Psoas muscle (tissue), 7 donors: ENCODE measurements at regions not wholly inside any gene's neighbourhood (a gene's known extent, or its start where the extent isn't known, plus 50 kb on each side); places are given as distances from the start of the nearest gene placed in this dataset.

Source experiments
- ATAC-seq, 4 donors: fragments of 200-7000 bp; cut with Tn5 transposase; one replicate each; pipeline ENCODE4 v1.9.1; 2020; ENCODE audit warnings: moderate library complexity in 3 of 4, mild to moderate bottlenecking in 2 of 4
- DNase-seq, 2 donors: peaks; one replicate each; pipeline ENCODE4 v3.0.0-alpha.2; 2020
- H3K27ac ChIP-seq: fragments of 200-600 bp; one replicate; pipeline ENCODE4 v1.8.0; 2022
- H3K27me3 ChIP-seq, 3 donors: fragments of 200-600 bp in 1 of 3; one replicate each; pipeline versions ENCODE4 v1.6.1 to v1.8.0; 2013 to 2022; ENCODE audit warnings: low read length in 2 of 3, mild to moderate bottlenecking in 2 of 3, moderate library complexity in 1 of 3; ENCODE audit not compliant: insufficient read depth in 3 of 3
- H3K36me3 ChIP-seq, 2 donors: fragments of 200-600 bp in 1 of 2; one replicate each; pipeline versions ENCODE4 v1.6.1 to v1.8.0; 2013 to 2022; ENCODE audit warnings: low read depth in 1 of 2, mild to moderate bottlenecking in 1 of 2, moderate library complexity in 1 of 2; ENCODE audit not compliant: insufficient read depth in 1 of 2
- H3K4me1 ChIP-seq: fragments of 200-600 bp; one replicate; pipeline ENCODE4 v1.8.0; 2022
- H3K4me3 ChIP-seq: fragments of 200-600 bp; one replicate; pipeline ENCODE4 v1.8.0; 2022; ENCODE audit warnings: mild to moderate bottlenecking
- H3K9me3 ChIP-seq: fragments of 200-600 bp; one replicate; pipeline ENCODE4 v1.8.0; 2022
- WGBS, 3 donors: extraction: QIAGEN DNeasy Blood & Tissue Kit; methylation state at CpG; one replicate each; pipeline versions ENCODE4 v1.1.6 to v1.1.7; 2013; 5-methylcytosine and 5-hydroxymethylcytosine counted together
- intact Hi-C, 2 donors: fragments of 100-400 bp; cut with DNase I; formaldehyde crosslinking; loops; one replicate each; pipeline versions ENCODE4 v1.11.0 to v1.14.2; 2022
- TF ChIP-seq, protein P1 (sequence below): fragments of 200-600 bp; IDR thresholded peaks from one replicate; pipeline ENCODE4 v1.8.0; 2022; ENCODE audit warnings: antibody characterized with exemption
- donor health status: healthy with polysubstance abuse.
- donor health status: DM: no; HTN: no; CAD: no; lungs with moderate emphysema.
- donor health status: Bipolar disorder and iron deficiency.
- donor health status: healthy.
- donor health status: DM: yes; HTN: yes; CAD: no.
- donor health status: DM: no; HTN: no; CAD: no.
- donor health status: DM: yes; HTN: yes; CAD: no.

DNA sequence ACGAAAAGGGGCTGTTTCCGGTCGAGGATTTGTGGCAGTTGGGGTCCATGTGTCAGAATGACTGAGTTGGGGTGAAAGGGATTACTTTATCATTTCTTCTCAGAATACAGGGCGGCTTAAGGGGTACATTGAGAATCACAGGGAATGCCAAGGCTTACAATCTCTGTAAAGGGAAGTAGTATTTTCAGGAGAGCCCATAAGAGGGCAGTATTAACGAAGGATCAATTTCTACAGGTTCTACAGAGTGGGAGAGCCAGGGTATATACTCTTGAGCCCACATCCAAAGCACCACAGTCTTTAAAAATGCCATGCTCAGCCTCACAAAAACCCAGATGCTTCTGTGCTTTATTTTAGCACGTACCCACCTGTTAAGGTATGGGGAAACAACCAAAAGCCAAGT is 67.7 kb upstream of the ZXDA start:
- no peak for ATAC-seq
- DNase-seq: no peak
- Histone ChIP-seq H3K9me3 (no peaks in the 10 kb centered on the region), H3K27me3 (peaks cover 0 to 14% (median 0%) of the 10 kb centered on the region in 3 donors), H3K4me3 (no peak overlapping the region), H3K36me3 (no peaks in the 10 kb centered on the region), H3K27ac (no peak overlapping the region), H3K4me1 (no peaks in the 10 kb centered on the region)
- intact Hi-C loops: no loop called here
- TF ChIP-seq, protein P1, sequence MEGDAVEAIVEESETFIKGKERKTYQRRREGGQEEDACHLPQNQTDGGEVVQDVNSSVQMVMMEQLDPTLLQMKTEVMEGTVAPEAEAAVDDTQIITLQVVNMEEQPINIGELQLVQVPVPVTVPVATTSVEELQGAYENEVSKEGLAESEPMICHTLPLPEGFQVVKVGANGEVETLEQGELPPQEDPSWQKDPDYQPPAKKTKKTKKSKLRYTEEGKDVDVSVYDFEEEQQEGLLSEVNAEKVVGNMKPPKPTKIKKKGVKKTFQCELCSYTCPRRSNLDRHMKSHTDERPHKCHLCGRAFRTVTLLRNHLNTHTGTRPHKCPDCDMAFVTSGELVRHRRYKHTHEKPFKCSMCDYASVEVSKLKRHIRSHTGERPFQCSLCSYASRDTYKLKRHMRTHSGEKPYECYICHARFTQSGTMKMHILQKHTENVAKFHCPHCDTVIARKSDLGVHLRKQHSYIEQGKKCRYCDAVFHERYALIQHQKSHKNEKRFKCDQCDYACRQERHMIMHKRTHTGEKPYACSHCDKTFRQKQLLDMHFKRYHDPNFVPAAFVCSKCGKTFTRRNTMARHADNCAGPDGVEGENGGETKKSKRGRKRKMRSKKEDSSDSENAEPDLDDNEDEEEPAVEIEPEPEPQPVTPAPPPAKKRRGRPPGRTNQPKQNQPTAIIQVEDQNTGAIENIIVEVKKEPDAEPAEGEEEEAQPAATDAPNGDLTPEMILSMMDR: no peak
- WGBS, 3 donors: 40 to 57% (median 47%) methylated on average over 6 of the region's 6 CpGs

DNA sequence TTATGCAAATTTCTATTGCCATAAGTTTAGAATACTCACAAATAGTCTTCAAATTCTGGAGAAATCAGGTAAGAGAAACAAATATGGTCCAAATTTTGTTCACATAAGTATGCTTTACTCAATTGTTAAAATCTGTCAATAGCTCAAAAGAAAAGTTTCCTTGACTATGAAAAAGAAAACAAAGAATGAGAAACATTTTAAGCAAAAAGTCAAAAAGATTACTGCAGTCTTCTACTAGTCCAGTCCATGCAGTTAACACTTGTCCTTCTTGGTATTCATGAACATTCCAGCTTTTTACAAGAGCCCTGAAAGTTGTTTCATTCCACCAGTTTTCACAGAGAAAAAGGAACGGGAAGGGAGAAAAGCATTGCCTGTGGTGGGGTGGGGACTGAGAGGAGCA is 54.7 kb upstream of the ZXDA start:
- Histone ChIP-seq H3K27ac (no peak overlapping the region), H3K36me3 (no peaks in the 10 kb centered on the region), H3K4me1 (no peaks in the 10 kb centered on the region), H3K4me3 (no peak overlapping the region), H3K9me3 (peaks cover 20% of the 10 kb centered on the region), H3K27me3 (no peaks in the 10 kb centered on the region)
- DNase-seq (no peak), ATAC-seq (no peak)
- intact Hi-C loops: no loop called here
- WGBS, 3 donors: 65 to 89% (median 67%) methylated on average over 1 of the region's 1 CpG
- TF ChIP-seq, protein P1: no peak
